ENCODE measurements at regions not wholly inside any gene's neighbourhood (a gene's known extent, or its start where the extent isn't known, plus 50 kb on each side); places are given as distances from the start of the nearest gene placed in this dataset.
A peak's percentile ranks its signal among the peaks of the same experiment; 100 is the strongest.

GRCh38 chr1:234908571-234908970, 220.1 kb downstream of the TOMM20 start:
- peaks cover 46% of the 10 kb centered on the region for H3K4me1 ChIP-seq (ENCODE audit: control insufficient read depth, insufficient read depth, low read length)
- no peaks in the 10 kb centered on the region for H3K27me3 ChIP-seq (ENCODE audit: control insufficient read depth, insufficient read depth, low read length)
- no peak overlapping the region for H3K4me3 ChIP-seq (ENCODE audit: low read length)
- H3K9ac ChIP-seq (ENCODE audit: low read length) = no peak overlapping the region
- H3K9me3 ChIP-seq (ENCODE audit: control insufficient read depth, low read length) = no peaks in the 10 kb centered on the region
- H3K36me3 ChIP-seq (ENCODE audit: control insufficient read depth, insufficient read depth, low read length) = no peaks in the 10 kb centered on the region

GRCh38 chr1:234907940-234908405, 220.7 kb downstream of the TOMM20 start:
- Histone ChIP-seq H3K4me1 (ENCODE audit: control insufficient read depth, insufficient read depth, low read length) (peaks cover 41% of the 10 kb centered on the region), H3K27me3 (ENCODE audit: control insufficient read depth, insufficient read depth, low read length) (no peaks in the 10 kb centered on the region), H3K9me3 (ENCODE audit: control insufficient read depth, low read length) (no peaks in the 10 kb centered on the region), H3K9ac (ENCODE audit: low read length) (no peak overlapping the region), H3K36me3 (ENCODE audit: control insufficient read depth, insufficient read depth, low read length) (no peaks in the 10 kb centered on the region), H3K4me3 (ENCODE audit: low read length) (no peak overlapping the region)

DNA sequence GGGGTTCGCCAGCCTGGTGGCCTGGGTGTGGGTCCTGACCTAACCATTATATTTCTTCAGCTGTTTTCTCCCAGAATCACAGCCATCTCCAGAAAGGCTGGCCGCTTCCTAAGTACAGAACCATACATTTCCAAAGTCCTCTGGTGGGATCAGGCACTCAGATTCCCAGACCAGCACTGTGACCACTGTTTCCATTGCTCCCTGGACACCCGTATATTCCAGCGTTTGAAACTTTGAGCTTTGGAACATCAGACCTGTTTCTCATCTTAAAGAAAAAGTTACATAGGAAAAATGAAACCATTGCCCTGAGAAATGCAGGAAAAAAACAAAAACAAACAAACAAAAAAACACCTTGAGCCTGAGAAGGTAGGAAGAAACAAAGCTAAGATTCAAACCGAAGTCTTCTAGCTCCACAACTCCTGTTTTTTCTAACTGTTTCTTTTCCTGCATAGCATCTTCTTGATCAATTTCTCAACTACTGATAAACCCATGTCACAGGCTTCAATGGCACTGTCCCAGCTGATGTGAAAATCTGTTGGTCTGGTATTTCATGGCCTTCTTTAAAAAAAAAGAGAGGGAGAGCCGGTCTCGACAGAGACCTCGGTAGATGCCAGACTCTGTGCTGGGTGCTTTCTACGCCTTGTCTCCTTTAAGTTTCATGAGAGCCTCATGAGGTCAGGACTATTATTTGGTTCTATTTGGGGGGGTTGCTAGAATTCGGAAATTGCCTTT, 221.3 kb downstream of the TOMM20 start:
- peaks cover 35% of the 10 kb centered on the region for H3K4me1 ChIP-seq (ENCODE audit: control insufficient read depth, insufficient read depth, low read length)
- no peaks in the 10 kb centered on the region for H3K9me3 ChIP-seq (ENCODE audit: control insufficient read depth, low read length)
- no peak overlapping the region for H3K4me3 ChIP-seq (ENCODE audit: low read length)
- no peaks in the 10 kb centered on the region for H3K27me3 ChIP-seq (ENCODE audit: control insufficient read depth, insufficient read depth, low read length)
- no peaks in the 10 kb centered on the region for H3K36me3 ChIP-seq (ENCODE audit: control insufficient read depth, insufficient read depth, low read length)
- H3K9ac ChIP-seq (ENCODE audit: low read length) = no peak overlapping the region

DNA sequence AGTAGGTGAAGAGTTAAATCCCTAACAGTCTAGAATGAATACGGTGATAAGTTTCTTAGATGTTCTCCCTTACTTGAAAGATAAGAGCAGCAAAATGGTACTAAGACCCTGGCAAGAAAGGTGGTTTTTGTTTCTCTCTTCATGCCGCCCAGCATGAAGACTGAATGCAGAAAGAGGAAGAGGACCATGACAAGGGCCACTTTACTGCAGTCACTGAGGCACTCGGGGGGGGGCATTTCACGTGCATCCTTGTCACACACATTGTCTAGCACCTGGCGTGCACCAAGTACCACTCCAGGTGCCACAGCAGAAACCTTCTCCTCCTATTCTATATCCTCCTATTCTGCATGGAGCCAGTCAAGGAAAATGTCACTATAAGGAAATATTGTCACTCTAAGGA, 222.0 kb downstream of the TOMM20 start:
- Histone ChIP-seq H3K36me3 (ENCODE audit: control insufficient read depth, insufficient read depth, low read length) (no peaks in the 10 kb centered on the region), H3K27me3 (ENCODE audit: control insufficient read depth, insufficient read depth, low read length) (no peaks in the 10 kb centered on the region), H3K4me1 (ENCODE audit: control insufficient read depth, insufficient read depth, low read length) (peaks cover 35% of the 10 kb centered on the region), H3K9ac (ENCODE audit: low read length) (no peak overlapping the region), H3K4me3 (ENCODE audit: low read length) (no peak overlapping the region), H3K9me3 (ENCODE audit: control insufficient read depth, low read length) (no peaks in the 10 kb centered on the region)

DNA sequence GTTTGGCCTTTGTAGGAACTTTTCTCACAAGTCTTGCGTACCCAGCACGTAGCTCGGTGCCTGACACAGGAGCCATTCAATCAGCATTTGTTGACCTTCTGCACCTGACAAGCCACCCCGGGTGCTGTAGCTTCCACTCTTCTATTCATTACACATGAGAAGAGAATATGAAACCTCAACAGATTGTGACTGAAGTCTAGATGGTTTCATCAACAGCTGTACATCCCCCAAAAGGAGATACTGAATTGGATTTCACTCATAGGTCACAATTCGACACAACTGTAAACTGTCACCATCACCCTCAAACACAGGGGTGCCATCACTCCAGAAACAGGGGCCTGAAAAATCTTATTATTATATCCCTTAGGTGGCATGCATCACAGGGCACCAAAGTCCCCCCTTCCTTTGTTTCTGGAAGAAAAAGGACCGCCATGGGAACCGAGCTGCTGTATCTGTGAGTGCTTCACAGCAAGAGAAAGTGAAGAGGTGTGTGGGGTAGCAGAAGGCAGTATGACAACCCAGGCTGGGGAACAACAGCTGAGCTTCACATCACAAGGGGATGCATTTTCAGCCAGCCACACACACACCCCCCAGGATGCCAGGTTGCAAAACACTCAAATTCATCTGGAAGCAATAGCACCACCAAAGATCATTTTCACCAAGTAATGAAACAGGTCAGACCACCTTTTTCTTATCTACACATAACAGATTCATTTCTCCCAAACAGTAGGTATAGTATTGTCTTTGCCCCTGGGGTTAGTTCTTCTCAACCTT, 225.7 kb downstream of the TOMM20 start:
- no peak overlapping the region for H3K9ac ChIP-seq (ENCODE audit: low read length)
- H3K9me3 ChIP-seq (ENCODE audit: control insufficient read depth, low read length) = no peaks in the 10 kb centered on the region
- H3K4me1 ChIP-seq (ENCODE audit: control insufficient read depth, insufficient read depth, low read length) = peaks cover 36% of the 10 kb centered on the region
- H3K36me3 ChIP-seq (ENCODE audit: control insufficient read depth, insufficient read depth, low read length) = no peaks in the 10 kb centered on the region
- no peaks in the 10 kb centered on the region for H3K27me3 ChIP-seq (ENCODE audit: control insufficient read depth, insufficient read depth, low read length)
- H3K4me3 ChIP-seq (ENCODE audit: low read length) = no peak overlapping the region

GRCh38 chr1:234901491-234902049, 227.1 kb downstream of the TOMM20 start:
- Histone ChIP-seq H3K27me3 (ENCODE audit: control insufficient read depth, insufficient read depth, low read length) (no peaks in the 10 kb centered on the region), H3K36me3 (ENCODE audit: control insufficient read depth, insufficient read depth, low read length) (no peaks in the 10 kb centered on the region), H3K4me1 (ENCODE audit: control insufficient read depth, insufficient read depth, low read length) (peaks cover 24% of the 10 kb centered on the region)

GRCh38 chr1:234900595-234900994, 228.0 kb downstream of the TOMM20 start:
- no peaks in the 10 kb centered on the region for H3K9me3 ChIP-seq (ENCODE audit: control insufficient read depth, low read length)
- H3K36me3 ChIP-seq (ENCODE audit: control insufficient read depth, insufficient read depth, low read length) = no peaks in the 10 kb centered on the region
- H3K4me3 ChIP-seq (ENCODE audit: low read length) = no peak overlapping the region
- no peaks in the 10 kb centered on the region for H3K27me3 ChIP-seq (ENCODE audit: control insufficient read depth, insufficient read depth, low read length)
- H3K9ac ChIP-seq (ENCODE audit: low read length) = no peak overlapping the region
- H3K4me1 ChIP-seq (ENCODE audit: control insufficient read depth, insufficient read depth, low read length) = peaks cover 21% of the 10 kb centered on the region

More at GRCh38 chr1:234901491-234902049, 227.1 kb downstream of the TOMM20 start:
- no peaks in the 10 kb centered on the region for H3K9me3 ChIP-seq (ENCODE audit: control insufficient read depth, low read length)
- no peak overlapping the region for H3K4me3 ChIP-seq (ENCODE audit: low read length)
- no peak overlapping the region for H3K9ac ChIP-seq (ENCODE audit: low read length)

GRCh38 chr1:234899730-234900072, 228.9 kb downstream of the TOMM20 start:
- no peak overlapping the region for H3K9ac ChIP-seq (ENCODE audit: low read length)
- H3K4me1 ChIP-seq (ENCODE audit: control insufficient read depth, insufficient read depth, low read length) = peaks cover 21% of the 10 kb centered on the region
- no peak overlapping the region for H3K4me3 ChIP-seq (ENCODE audit: low read length)
- H3K27me3 ChIP-seq (ENCODE audit: control insufficient read depth, insufficient read depth, low read length) = no peaks in the 10 kb centered on the region
- no peaks in the 10 kb centered on the region for H3K9me3 ChIP-seq (ENCODE audit: control insufficient read depth, low read length)
- H3K36me3 ChIP-seq (ENCODE audit: control insufficient read depth, insufficient read depth, low read length) = no peaks in the 10 kb centered on the region

- H3K9ac ChIP-seq (ENCODE audit: low read length) = peak overlapping the region; percentile 19
- no peaks in the 10 kb centered on the region for H3K36me3 ChIP-seq (ENCODE audit: control insufficient read depth, insufficient read depth, low read length)
- H3K9me3 ChIP-seq (ENCODE audit: control insufficient read depth, low read length) = no peaks in the 10 kb centered on the region
- no peak overlapping the region for H3K4me3 ChIP-seq (ENCODE audit: low read length)
- no peaks in the 10 kb centered on the region for H3K27me3 ChIP-seq (ENCODE audit: control insufficient read depth, insufficient read depth, low read length)
- H3K4me1 ChIP-seq (ENCODE audit: control insufficient read depth, insufficient read depth, low read length) = peaks cover 21% of the 10 kb centered on the region
These were observed 229.5 kb downstream of the TOMM20 start for GRCh38 chr1:234899041-234899729.

DNA sequence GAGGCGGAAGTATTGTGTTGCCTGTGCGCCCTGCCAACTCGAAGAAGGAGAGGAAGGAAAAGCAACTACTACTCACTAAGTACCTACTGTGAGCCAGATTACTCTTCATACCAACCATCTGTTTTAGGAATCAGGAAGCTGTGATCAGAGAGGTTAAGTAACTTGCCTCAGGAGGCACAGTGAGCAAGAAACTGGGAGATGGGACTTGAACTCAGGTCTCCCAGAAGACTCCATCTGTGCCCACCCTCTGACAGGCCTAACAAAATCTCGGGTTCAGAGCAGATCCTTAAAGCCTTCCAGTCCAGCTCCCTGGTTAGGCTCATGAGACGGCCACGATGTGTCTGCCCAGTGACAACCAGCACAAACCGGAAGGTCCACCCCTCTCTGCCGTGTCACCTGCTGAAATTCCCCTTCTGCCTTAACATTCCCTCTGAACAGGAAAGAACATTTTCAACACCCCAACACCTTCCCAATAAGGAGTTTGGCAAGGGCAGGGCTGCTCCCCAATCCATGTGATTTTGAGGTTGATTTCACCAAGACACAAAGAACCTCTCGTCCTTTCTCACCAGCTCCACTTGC, 230.1 kb downstream of the TOMM20 start:
- H3K4me3 ChIP-seq (ENCODE audit: low read length) = no peak overlapping the region
- H3K9me3 ChIP-seq (ENCODE audit: control insufficient read depth, low read length) = no peaks in the 10 kb centered on the region
- H3K4me1 ChIP-seq (ENCODE audit: control insufficient read depth, insufficient read depth, low read length) = peaks cover 21% of the 10 kb centered on the region
- H3K27me3 ChIP-seq (ENCODE audit: control insufficient read depth, insufficient read depth, low read length) = no peaks in the 10 kb centered on the region
- no peaks in the 10 kb centered on the region for H3K36me3 ChIP-seq (ENCODE audit: control insufficient read depth, insufficient read depth, low read length)
- peak overlapping the region; percentile 19 for H3K9ac ChIP-seq (ENCODE audit: low read length)

DNA sequence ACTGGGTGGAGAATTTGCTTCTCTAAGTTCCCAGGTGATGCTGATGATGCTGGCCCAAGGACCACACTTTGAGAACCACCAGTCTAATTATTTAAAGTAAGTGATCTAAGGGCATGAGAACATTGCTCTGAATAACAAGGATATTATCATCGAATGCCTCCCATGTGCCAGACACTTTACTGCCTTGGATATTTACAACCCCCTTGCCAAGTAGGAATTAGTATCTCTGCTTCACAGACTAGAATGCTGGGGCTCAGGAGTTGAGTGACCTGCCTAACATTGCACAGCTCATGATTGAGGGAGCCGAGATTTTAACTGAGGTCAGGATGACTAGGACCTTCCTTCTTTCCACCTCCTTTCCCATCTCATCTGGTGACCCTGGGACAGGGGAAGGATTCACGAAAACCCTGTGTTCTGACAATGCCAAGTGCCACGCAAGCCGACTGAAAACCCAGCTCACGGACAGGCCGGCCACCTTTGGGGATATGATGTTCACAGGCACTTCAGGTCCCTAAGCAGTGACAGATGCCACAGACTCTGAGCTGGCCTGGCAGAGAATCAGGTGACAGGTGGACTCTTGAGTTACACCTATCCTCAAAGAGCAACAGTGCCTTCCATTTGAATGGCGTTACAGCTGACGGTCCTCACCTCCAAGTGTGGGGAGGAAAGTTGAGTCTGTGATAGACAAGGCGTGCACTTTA, 230.7 kb downstream of the TOMM20 start:
- Histone ChIP-seq H3K36me3 (ENCODE audit: control insufficient read depth, insufficient read depth, low read length) (no peaks in the 10 kb centered on the region), H3K4me1 (ENCODE audit: control insufficient read depth, insufficient read depth, low read length) (peaks cover 21% of the 10 kb centered on the region), H3K9ac (ENCODE audit: low read length) (no peak overlapping the region), H3K9me3 (ENCODE audit: control insufficient read depth, low read length) (no peaks in the 10 kb centered on the region), H3K4me3 (ENCODE audit: low read length) (no peak overlapping the region), H3K27me3 (ENCODE audit: control insufficient read depth, insufficient read depth, low read length) (no peaks in the 10 kb centered on the region)
